ENCODE measurements at regions not wholly inside any gene's neighbourhood (a gene's known extent, or its start where the extent isn't known, plus 50 kb on each side); places are given as distances from the start of the nearest gene placed in this dataset.

GRCh38 chr14:71273366-71273765 is 366.1 kb downstream of the PCNX1 start:
- Histone ChIP-seq H3K36me3 (no peaks in the 10 kb centered on the region), H3K27me3 (no peaks in the 10 kb centered on the region)
- intact Hi-C loops (cut with DNase I; ENCODE audit: low total_unique reads): no loop called here

DNA sequence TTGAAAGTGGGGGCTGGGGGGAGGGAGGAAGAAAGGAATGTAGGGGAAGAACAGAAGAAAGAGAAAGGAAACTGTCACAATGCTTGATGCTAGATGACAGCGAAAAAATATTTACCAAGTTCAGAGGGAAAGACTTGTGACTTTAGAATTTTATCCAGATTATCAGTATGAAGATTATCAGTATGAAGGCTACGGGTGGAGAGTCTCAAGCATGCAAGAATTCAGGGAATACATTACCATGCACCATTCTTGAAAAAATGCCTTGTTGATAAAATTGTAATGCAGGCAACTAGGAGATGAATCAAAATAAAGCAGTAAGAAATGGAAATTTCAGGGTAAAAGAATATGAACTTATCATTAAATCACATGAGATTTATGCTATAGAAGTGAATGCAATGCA is 376.8 kb downstream of the PCNX1 start:
- H3K9me3 ChIP-seq: no peaks in the 10 kb centered on the region
- no peaks in the 10 kb centered on the region for H3K36me3 ChIP-seq
- H3K4me1 ChIP-seq: no peaks in the 10 kb centered on the region
- H3K4me3 ChIP-seq: no peak overlapping the region
- TF ChIP-seq POLR2A (IDR thresholded peaks at IDR 0.05): no peak
- no peak overlapping the region for H3K27ac ChIP-seq
- DNase-seq: no peak
- no peaks in the 10 kb centered on the region for H3K27me3 ChIP-seq
- intact Hi-C loops (cut with DNase I; ENCODE audit: low total_unique reads): no loop called here

More at GRCh38 chr14:71273366-71273765, 366.1 kb downstream of the PCNX1 start:
- no peak for TF ChIP-seq POLR2A (IDR thresholded peaks at IDR 0.05)
- TF ChIP-seq, protein P1, sequence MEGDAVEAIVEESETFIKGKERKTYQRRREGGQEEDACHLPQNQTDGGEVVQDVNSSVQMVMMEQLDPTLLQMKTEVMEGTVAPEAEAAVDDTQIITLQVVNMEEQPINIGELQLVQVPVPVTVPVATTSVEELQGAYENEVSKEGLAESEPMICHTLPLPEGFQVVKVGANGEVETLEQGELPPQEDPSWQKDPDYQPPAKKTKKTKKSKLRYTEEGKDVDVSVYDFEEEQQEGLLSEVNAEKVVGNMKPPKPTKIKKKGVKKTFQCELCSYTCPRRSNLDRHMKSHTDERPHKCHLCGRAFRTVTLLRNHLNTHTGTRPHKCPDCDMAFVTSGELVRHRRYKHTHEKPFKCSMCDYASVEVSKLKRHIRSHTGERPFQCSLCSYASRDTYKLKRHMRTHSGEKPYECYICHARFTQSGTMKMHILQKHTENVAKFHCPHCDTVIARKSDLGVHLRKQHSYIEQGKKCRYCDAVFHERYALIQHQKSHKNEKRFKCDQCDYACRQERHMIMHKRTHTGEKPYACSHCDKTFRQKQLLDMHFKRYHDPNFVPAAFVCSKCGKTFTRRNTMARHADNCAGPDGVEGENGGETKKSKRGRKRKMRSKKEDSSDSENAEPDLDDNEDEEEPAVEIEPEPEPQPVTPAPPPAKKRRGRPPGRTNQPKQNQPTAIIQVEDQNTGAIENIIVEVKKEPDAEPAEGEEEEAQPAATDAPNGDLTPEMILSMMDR (IDR thresholded peaks at IDR 0.05): no peak
- no peaks in the 10 kb centered on the region for H3K4me1 ChIP-seq
- no peak for DNase-seq
- H3K9me3 ChIP-seq: no peaks in the 10 kb centered on the region
- H3K4me3 ChIP-seq: no peak overlapping the region
- no peak overlapping the region for H3K27ac ChIP-seq

GRCh38 chr14:71286126-71286525 is 378.9 kb downstream of the PCNX1 start:
- TF ChIP-seq, protein P1 (IDR thresholded peaks at IDR 0.05): no peak
- TF ChIP-seq POLR2A (IDR thresholded peaks at IDR 0.05): no peak

GRCh38 chr14:71287567-71287966 is 380.3 kb downstream of the PCNX1 start:
- Histone ChIP-seq H3K4me3 (no peak overlapping the region), H3K9me3 (no peaks in the 10 kb centered on the region), H3K27ac (no peak overlapping the region), H3K27me3 (no peaks in the 10 kb centered on the region), H3K4me1 (no peaks in the 10 kb centered on the region), H3K36me3 (no peaks in the 10 kb centered on the region)
- TF ChIP-seq, protein P1 (IDR thresholded peaks at IDR 0.05): no peak
- TF ChIP-seq POLR2A (IDR thresholded peaks at IDR 0.05): no peak
- no peak for DNase-seq
- intact Hi-C loops (cut with DNase I; ENCODE audit: low total_unique reads): no loop called here

More at GRCh38 chr14:71286126-71286525, 378.9 kb downstream of the PCNX1 start:
- Histone ChIP-seq H3K36me3 (no peaks in the 10 kb centered on the region), H3K27me3 (no peaks in the 10 kb centered on the region), H3K4me3 (no peak overlapping the region), H3K4me1 (no peaks in the 10 kb centered on the region), H3K9me3 (no peaks in the 10 kb centered on the region), H3K27ac (no peak overlapping the region)
- intact Hi-C loops (cut with DNase I; ENCODE audit: low total_unique reads): no loop called here
- no peak for DNase-seq

GRCh38 chr14:71289536-71289935 is 382.3 kb downstream of the PCNX1 start:
- intact Hi-C loops (cut with DNase I; ENCODE audit: low total_unique reads): no loop called here
- no peaks in the 10 kb centered on the region for H3K9me3 ChIP-seq
- H3K27ac ChIP-seq: no peak overlapping the region
- no peak for DNase-seq
- H3K4me1 ChIP-seq: no peaks in the 10 kb centered on the region
- TF ChIP-seq, protein P1 (IDR thresholded peaks at IDR 0.05): no peak
- no peak for TF ChIP-seq POLR2A (IDR thresholded peaks at IDR 0.05)
- no peaks in the 10 kb centered on the region for H3K36me3 ChIP-seq
- no peak overlapping the region for H3K4me3 ChIP-seq
- H3K27me3 ChIP-seq: no peaks in the 10 kb centered on the region

- intact Hi-C loops (cut with DNase I; ENCODE audit: low total_unique reads): no loop called here
- TF ChIP-seq POLR2A (IDR thresholded peaks at IDR 0.05): no peak
- TF ChIP-seq, protein P1 (IDR thresholded peaks at IDR 0.05): no peak
Observed at GRCh38 chr14:71290301-71290700, 383.0 kb downstream of the PCNX1 start.

More at GRCh38 chr14:71290301-71290700, 383.0 kb downstream of the PCNX1 start:
- H3K27ac ChIP-seq: no peak overlapping the region
- H3K9me3 ChIP-seq: no peaks in the 10 kb centered on the region
- no peaks in the 10 kb centered on the region for H3K27me3 ChIP-seq
- no peak overlapping the region for H3K4me3 ChIP-seq
- H3K4me1 ChIP-seq: no peaks in the 10 kb centered on the region
- DNase-seq: no peak
- no peaks in the 10 kb centered on the region for H3K36me3 ChIP-seq

Measured in uterus (tissue), 3 donors.